D721Med (cell line): ENCODE measurements at regions not wholly inside any gene's neighbourhood (a gene's known extent, or its start where the extent isn't known, plus 50 kb on each side); places are given as distances from the start of the nearest gene placed in this dataset.

ENCODE experiments used
- DNase-seq: peaks from one replicate; pipeline ENCODE4 v3.0.0; 2011; ENCODE audit warnings: low spot score; ENCODE audit not compliant: insufficient read length
- FAIRE-seq: peaks from 2 replicates; lab custom pipeline; 2011; peaks lifted over from hg19 to GRCh38; lab: Jason Lieb, UNC
- CTCF ChIP-seq: IDR thresholded peaks from 2 replicates; pipeline ENCODE4 v1.5.1; 2012; ENCODE audit warnings: mild to moderate bottlenecking, control low read depth; ENCODE audit not compliant: insufficient read depth; ENCODE audit errors: missing control alignments

GRCh38 chr11:93902921-93903320 is 52.5 kb upstream of the VSTM5 start:
- no peak for TF ChIP-seq CTCF
- FAIRE-seq (no peak), DNase-seq (no peak)

- TF ChIP-seq CTCF: no peak
- no peak for DNase-seq
- FAIRE-seq: no peak
Measured at GRCh38 chr11:93903989-93904388, 53.6 kb upstream of the VSTM5 start.

- DNase-seq (no peak), FAIRE-seq (no peak)
- TF ChIP-seq CTCF: no peak
Measured at GRCh38 chr11:93904716-93905115, 54.3 kb upstream of the VSTM5 start.

GRCh38 chr11:93905384-93905783 is 55.0 kb upstream of the VSTM5 start:
- no peak for FAIRE-seq
- no peak for TF ChIP-seq CTCF
- no peak for DNase-seq

GRCh38 chr11:93906486-93906885 is 56.1 kb upstream of the VSTM5 start:
- no peak for TF ChIP-seq CTCF
- FAIRE-seq: no peak
- DNase-seq: no peak

GRCh38 chr11:93907901-93908300 is 57.5 kb upstream of the VSTM5 start:
- no peak for FAIRE-seq
- no peak for TF ChIP-seq CTCF
- no peak for DNase-seq

- DNase-seq: no peak
- no peak for FAIRE-seq
- TF ChIP-seq CTCF: no peak
Measured at GRCh38 chr11:93908689-93909088, 58.3 kb upstream of the VSTM5 start.
